OCI-LY7 (cell line): ENCODE measurements at regions not wholly inside any gene's neighbourhood (a gene's known extent, or its start where the extent isn't known, plus 50 kb on each side); places are given as distances from the start of the nearest gene placed in this dataset.
"Not testable (repeated sequence)": the region's sequence is repeated elsewhere in the genome, so short reads cannot be mapped to it uniquely, and the experiment has no call there.

Experiments used
- EZH2phosphoT487 ChIP-seq: fragments of 200-600 bp; sonication (generic); IDR thresholded peaks from 2 replicates; pipeline ENCODE4 v1.6.1; 2018; ENCODE audit warnings: low read depth, borderline replicate concordance, mild to moderate bottlenecking, mixed run types, antibody characterized with exemption, low read length, moderate library complexity, mixed read lengths
- TF ChIP-seq, protein P1 (sequence below): fragments of 200-600 bp; sonication (generic); conservative IDR thresholded peaks from 2 replicates; pipeline ENCODE4 v1.5.1; 2014; ENCODE audit warnings: mild to moderate bottlenecking, antibody characterized with exemption, low read length, moderate library complexity, mixed read lengths

DNA sequence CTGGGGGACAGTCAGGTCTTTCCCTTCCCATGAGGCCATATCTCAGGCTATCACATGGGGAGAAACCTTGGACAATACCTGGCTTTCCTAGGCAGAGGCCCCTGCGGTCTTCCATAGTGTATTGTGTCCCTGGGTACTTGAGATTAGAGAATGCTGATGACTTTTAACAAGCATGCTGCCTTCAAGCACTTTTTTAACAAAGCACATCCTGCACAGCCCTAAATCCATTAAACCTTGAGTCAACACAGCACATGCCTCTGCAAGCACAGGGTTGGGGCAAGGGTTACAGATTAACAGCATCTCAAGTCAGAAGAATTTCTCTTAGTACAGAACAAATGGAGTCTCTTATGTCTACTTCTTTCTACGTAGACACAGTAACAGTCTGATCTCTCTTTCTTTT is 545.2 kb upstream of the NR2F2 start:
- TF ChIP-seq, protein P1, sequence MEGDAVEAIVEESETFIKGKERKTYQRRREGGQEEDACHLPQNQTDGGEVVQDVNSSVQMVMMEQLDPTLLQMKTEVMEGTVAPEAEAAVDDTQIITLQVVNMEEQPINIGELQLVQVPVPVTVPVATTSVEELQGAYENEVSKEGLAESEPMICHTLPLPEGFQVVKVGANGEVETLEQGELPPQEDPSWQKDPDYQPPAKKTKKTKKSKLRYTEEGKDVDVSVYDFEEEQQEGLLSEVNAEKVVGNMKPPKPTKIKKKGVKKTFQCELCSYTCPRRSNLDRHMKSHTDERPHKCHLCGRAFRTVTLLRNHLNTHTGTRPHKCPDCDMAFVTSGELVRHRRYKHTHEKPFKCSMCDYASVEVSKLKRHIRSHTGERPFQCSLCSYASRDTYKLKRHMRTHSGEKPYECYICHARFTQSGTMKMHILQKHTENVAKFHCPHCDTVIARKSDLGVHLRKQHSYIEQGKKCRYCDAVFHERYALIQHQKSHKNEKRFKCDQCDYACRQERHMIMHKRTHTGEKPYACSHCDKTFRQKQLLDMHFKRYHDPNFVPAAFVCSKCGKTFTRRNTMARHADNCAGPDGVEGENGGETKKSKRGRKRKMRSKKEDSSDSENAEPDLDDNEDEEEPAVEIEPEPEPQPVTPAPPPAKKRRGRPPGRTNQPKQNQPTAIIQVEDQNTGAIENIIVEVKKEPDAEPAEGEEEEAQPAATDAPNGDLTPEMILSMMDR: not testable (repeated sequence)
- not testable (repeated sequence) for TF ChIP-seq EZH2phosphoT487
